Fibroblast of skin of abdomen (primary cell): ENCODE measurements at regions not wholly inside any gene's neighbourhood (a gene's known extent, or its start where the extent isn't known, plus 50 kb on each side); places are given as distances from the start of the nearest gene placed in this dataset.
"Not testable (repeated sequence)": the region's sequence is repeated elsewhere in the genome, so short reads cannot be mapped to it uniquely, and the experiment has no call there.

Source experiments
- DNase-seq: peaks from one replicate; pipeline ENCODE4 v3.0.0-alpha.2; 2013

- DNase-seq = not testable (repeated sequence)
Measured at GRCh38 chr5:62233083-62234046, 72.6 kb upstream of the KIF2A start.

DNA sequence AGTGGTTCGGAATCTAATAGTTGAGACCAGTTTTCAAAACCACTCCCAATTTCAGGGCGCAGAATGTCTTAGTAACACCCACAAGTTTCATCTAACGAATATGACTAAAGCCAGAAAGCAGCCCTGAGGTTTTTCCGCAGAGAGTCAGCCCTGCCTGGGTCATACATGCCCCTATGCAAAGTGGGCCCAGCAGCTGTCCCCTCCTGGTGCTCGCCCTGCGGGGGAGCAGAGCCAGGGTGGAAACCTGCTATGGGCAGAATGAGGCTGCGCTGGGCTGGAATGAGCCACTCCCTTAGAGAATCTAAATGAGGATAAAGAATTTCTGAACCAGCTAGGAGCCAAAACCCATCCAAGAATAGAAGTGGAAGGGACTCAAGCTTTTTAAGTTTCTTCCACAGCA lies 69.4 kb upstream of the KIF2A start:
- not testable (repeated sequence) for DNase-seq

- DNase-seq = not testable (repeated sequence)
Measured at GRCh38 chr5:62237944-62238343, 68.1 kb upstream of the KIF2A start.

DNA sequence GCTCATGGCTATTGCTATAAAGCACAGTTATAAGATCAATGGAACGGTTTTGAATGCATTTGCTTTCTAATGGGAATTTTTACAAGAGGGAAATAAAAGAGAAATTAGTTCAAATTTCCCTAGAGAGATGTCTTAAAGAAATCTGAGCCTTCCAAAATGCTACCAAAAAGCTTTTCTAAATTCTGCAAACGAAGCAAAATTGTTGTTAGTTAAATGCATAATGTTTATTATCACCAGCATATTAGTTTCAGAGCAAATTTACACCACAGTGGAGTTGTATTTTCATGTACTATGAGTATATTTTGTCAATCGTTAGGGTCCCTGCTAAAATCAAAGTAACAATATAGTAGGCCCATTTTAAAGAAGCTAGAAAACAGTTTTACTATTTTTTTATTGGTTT lies 67.4 kb upstream of the KIF2A start:
- not testable (repeated sequence) for DNase-seq

DNA sequence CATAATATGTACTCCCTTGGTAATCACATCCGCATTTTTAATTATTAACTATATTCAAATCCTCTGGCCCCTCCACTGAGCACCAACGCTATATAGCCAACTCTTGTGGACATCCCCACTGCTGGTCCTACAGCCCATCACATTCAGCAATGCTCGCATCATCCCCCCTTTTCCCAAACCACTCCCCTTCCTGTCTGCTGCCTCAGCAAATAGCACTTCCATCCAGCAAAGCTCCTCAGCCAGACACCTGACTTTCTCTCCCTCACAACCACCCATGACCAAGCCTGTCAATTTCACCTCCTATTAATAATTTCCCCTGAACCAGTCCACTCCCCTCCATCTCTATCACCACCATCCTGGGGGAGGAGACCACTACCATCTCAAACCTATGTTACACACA lies 65.5 kb upstream of the KIF2A start:
- DNase-seq = not testable (repeated sequence)

GRCh38 chr5:62242000-62242399 lies 64.0 kb upstream of the KIF2A start:
- DNase-seq = not testable (repeated sequence)

DNA sequence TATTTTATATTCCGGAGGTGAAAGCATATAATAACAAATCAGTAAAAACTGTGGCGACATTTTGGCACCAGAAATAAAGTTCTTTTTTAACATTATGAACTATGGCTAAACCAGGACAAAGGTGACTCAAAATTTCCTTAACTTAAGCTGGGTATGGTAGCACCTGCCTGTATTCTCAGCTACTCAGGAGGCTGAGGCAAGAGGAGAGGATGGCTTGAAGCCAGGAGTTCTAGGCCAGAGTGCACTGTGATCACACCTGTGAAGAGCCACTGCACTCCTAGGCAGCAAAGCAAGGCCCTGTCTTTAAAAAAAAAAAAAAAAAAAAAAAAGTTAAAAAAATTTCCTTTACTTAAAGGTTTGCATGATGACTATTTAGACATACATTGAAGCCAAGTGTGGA lies 63.0 kb upstream of the KIF2A start:
- not testable (repeated sequence) for DNase-seq

DNA sequence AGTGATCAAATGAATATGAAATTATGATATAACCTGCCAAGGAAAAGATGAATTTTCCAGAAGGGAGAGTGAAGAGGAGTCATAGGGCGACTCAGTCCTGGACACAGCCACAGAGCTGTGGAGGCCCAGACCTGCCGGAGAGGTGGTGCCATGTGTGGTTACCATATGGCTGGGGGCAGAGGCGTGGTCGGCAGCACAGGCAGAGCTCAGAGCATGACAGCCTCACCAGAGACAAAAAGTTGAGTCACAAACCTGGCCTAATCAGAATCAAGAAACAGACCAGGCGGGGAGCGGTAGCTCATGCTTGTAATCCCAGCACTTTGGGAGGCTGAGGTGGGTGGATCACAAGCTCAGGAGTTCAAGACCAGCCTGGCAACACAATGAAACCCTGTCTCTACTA lies 57.8 kb upstream of the KIF2A start:
- not testable (repeated sequence) for DNase-seq

DNA sequence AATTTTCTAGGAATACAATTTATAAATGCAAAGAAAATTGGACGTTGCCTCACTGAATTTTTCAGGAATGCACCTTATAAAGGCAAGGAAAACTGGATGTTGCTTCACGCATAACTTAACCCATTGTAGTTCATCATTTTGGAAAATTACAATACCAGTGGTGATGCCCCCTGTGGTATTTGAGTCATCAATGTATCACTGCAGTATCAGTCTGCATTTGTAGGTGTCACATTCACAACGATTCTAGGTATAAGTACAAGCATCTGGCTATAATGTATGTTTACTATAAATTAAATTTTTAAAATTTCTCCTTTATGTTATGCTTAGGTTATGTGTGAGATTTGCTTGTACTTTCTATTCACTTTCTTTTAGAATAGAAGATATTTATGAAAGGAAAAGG lies 55.9 kb upstream of the KIF2A start:
- not testable (repeated sequence) for DNase-seq

DNA sequence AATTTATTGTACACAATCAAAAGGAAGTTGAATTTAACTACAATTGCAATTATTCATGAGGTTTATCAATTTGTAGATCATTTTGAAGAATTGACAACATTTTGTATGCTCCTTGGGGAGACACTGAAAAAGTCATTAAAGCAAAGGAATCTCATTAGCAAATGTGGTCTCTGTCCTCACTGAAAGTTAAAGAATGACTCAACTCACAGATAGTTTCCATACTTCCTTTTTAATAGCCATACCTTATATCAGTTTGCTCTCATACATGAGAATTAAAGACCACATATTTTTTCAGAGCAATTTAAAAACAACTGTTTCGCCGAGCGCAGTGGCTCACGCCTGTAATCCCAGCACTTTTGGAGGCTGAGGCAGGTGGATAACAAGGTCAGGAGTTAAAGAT lies 55.1 kb upstream of the KIF2A start:
- not testable (repeated sequence) for DNase-seq

DNA sequence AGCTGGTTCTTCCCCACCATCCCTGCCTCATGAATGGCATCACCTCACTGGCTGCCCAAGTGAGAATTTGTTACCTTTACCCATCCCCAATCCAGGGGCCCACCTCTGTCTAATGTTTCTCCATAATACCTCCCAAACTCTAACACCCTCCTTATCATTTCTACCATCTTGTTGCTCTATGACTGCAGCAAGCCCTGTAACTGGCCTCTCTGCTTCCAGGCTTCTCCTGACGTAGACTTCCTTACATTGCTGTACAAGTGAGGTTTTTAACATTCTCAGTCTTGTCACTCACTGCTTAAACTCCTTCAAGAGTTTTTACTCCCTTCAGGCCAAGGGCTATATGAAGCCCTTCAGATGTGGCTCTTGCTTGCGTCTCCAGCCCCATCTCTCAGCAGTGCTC lies 53.5 kb upstream of the KIF2A start:
- not testable (repeated sequence) for DNase-seq

DNA sequence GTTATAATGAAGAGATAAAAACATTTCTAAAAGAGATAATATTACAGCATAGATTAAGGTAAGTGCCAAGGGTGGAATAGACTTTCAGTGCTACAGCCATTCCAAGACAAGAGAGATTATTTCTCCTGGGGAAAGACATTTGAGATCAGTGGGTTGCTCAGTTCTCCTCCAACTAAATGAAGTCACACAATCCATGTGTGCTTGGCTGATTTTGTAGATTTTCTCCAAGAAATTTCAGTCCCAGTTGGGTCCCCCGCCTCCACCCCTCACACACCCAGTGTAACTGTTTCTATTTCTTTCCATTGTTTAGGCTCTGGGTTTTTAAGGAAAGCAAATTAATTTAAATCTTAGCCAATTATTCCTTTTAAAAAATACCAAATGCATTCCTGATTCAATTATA lies 50.5 kb upstream of the KIF2A start:
- not testable (repeated sequence) for DNase-seq

DNA sequence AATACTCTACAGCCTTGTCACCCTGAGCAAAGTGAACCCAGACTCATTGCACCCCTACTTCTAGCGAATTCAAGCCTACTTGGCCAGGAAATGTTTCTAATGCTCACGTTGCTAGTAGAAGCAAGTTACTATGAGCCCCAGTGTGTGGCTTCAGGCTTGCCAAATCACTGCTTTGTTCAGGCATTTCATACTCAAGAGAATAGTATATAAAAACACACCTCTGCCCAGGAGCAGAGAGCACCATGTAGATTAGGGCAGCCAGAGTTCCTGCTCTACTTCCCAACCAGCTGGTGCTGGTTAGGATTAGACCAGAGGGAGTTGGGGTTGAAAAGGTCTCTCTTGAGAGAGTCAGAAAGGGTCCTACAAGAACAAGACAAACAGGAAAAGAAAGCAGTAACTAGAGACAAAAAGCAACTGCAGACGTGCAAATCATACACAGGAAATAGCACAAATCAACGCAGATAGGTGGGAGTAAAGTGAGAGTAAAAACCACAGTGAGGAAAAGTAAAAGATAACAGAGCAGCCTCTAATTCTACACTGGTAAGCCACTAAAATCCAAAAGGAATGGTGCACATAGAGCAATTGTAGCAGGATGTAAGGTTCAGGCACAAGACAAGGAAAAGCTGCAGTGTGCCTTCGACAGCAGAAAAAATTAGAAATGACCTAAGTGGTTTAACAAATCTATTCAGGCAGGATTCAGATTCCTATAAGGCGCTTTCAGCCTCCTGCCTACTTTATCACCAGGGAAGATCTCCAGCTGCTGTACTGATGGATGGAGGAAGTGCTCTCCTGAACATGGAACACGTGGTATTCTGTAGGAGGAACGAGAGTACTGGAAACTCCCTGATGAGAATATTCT lies 49.6 kb upstream of the KIF2A start:
- no peak for DNase-seq
